ENCODE measurements at regions not wholly inside any gene's neighbourhood (a gene's known extent, or its start where the extent isn't known, plus 50 kb on each side); places are given as distances from the start of the nearest gene placed in this dataset.

- peak; percentile 46 for DNase-seq
- Histone ChIP-seq H3K27me3 (no peaks in the 10 kb centered on the region), H3K36me3 (no peaks in the 10 kb centered on the region), H3K9me3 (no peaks in the 10 kb centered on the region), H3K4me1 (no peaks in the 10 kb centered on the region), H3K4me3 (ENCODE audit: low read depth, low read length) (no peak overlapping the region)
- TF ChIP-seq CTCF (IDR thresholded peaks at IDR 0.05; ENCODE audit: low read depth, low read length): peak; percentile 55
Measured at GRCh38 chrX:107537815-107538214, 88.4 kb downstream of the FRMPD3 start.

GRCh38 chrX:107541244-107541643 lies 87.1 kb upstream of the PRPS1 start:
- no peak for TF ChIP-seq CTCF (IDR thresholded peaks at IDR 0.05; ENCODE audit: low read depth, low read length)
- H3K4me1 ChIP-seq: no peaks in the 10 kb centered on the region
- no peak overlapping the region for H3K4me3 ChIP-seq (ENCODE audit: low read depth, low read length)
- no peaks in the 10 kb centered on the region for H3K27me3 ChIP-seq
- H3K36me3 ChIP-seq: no peaks in the 10 kb centered on the region
- no peaks in the 10 kb centered on the region for H3K9me3 ChIP-seq
- DNase-seq: no peak

DNA sequence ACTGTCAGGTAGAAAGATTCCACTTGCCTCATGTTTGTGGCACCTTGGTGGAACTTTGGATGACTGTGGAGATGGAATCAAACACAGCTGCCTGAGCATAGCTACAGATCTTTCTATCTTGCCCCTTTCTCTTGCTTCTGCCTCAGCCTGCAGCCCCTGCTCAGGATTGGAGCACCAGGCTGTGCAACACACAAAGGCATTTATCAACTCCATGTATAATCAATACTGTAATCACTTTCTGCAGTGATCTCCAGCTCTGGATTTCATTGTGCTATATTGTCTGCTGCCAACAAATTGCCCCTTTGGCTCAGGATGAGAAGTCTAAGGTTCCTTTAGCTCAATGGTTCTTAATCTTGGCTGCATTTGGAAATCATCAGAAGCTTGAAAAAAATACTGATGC lies 86.3 kb upstream of the PRPS1 start:
- H3K4me3 ChIP-seq (ENCODE audit: low read depth, low read length): no peak overlapping the region

DNA sequence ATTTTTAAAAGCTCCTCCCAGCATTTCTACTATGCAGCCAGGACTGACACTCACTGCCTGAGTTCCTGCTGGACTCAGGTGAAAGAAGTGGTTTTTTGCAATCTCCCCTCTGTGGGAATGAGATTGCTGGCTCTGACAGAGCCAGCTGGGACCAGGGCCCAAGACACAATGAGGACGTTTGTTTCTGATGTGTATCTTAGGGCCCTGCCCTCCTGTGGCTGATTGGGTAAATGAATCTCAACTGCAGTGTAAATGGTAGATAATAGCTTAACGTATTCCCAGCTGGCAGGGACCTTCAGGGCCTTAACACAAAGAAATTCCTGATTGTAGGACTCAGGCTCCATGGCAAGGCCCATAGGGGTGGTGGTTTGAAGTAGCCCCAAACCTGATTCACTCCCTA lies 85.8 kb upstream of the PRPS1 start:
- Histone ChIP-seq H3K4me1 (no peaks in the 10 kb centered on the region), H3K9me3 (no peaks in the 10 kb centered on the region), H3K36me3 (no peaks in the 10 kb centered on the region), H3K4me3 (ENCODE audit: low read depth, low read length) (no peak overlapping the region), H3K27me3 (no peaks in the 10 kb centered on the region)
- DNase-seq: peak; percentile 6
- TF ChIP-seq CTCF (IDR thresholded peaks at IDR 0.05; ENCODE audit: low read depth, low read length): peak; percentile 24; the same call in 1 of the 2 replicates

More for the DNA sequence above, 86.3 kb upstream of the PRPS1 start:
- DNase-seq: no peak
- no peaks in the 10 kb centered on the region for H3K4me1 ChIP-seq
- no peak for TF ChIP-seq CTCF (IDR thresholded peaks at IDR 0.05; ENCODE audit: low read depth, low read length)
- no peaks in the 10 kb centered on the region for H3K27me3 ChIP-seq
- no peaks in the 10 kb centered on the region for H3K9me3 ChIP-seq
- H3K36me3 ChIP-seq: no peaks in the 10 kb centered on the region

GRCh38 chrX:107547621-107548020 lies 80.7 kb upstream of the PRPS1 start:
- H3K4me3 ChIP-seq (ENCODE audit: low read depth, low read length): no peak overlapping the region
- H3K36me3 ChIP-seq: no peaks in the 10 kb centered on the region
- no peak for TF ChIP-seq CTCF (IDR thresholded peaks at IDR 0.05; ENCODE audit: low read depth, low read length)
- H3K27me3 ChIP-seq: no peaks in the 10 kb centered on the region
- no peak for DNase-seq
- no peaks in the 10 kb centered on the region for H3K4me1 ChIP-seq
- no peaks in the 10 kb centered on the region for H3K9me3 ChIP-seq

DNA sequence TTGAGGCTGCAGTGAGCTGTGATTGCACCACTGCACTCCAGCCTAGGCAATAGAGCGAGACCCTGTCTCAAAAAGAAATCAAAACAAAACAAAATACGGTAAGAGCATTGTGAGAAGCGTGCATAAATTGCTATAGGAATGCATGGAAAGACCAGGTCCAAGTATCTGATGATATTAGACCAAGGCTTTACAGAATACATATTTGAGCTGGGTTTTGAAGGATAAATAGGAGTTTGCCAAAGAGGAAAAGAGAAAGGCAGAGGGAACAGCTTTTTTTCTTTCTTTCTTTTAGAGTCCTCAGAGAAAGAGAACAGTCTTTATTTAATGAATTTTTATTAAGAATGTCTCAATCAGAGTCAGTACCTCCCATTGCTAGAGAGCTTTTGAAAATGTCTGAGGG lies 79.5 kb upstream of the PRPS1 start:
- Histone ChIP-seq H3K9me3 (no peaks in the 10 kb centered on the region), H3K27me3 (no peaks in the 10 kb centered on the region), H3K4me1 (no peaks in the 10 kb centered on the region), H3K4me3 (ENCODE audit: low read depth, low read length) (no peak overlapping the region), H3K36me3 (no peaks in the 10 kb centered on the region)
- TF ChIP-seq CTCF (IDR thresholded peaks at IDR 0.05; ENCODE audit: low read depth, low read length): no peak
- no peak for DNase-seq
